LNCAP (cell line): ENCODE measurements at regions not wholly inside any gene's neighbourhood (a gene's known extent, or its start where the extent isn't known, plus 50 kb on each side); places are given as distances from the start of the nearest gene placed in this dataset.

Source experiments
- CTCF ChIP-seq: fragments of 450-650 bp; IDR thresholded peaks from 2 replicates; pipeline ENCODE4 v1.5.1; 2017; ENCODE audit warnings: mild to moderate bottlenecking

GRCh38 chrX:68978255-68978654, 149.4 kb downstream of the EFNB1 start:
- no peak for TF ChIP-seq CTCF

DNA sequence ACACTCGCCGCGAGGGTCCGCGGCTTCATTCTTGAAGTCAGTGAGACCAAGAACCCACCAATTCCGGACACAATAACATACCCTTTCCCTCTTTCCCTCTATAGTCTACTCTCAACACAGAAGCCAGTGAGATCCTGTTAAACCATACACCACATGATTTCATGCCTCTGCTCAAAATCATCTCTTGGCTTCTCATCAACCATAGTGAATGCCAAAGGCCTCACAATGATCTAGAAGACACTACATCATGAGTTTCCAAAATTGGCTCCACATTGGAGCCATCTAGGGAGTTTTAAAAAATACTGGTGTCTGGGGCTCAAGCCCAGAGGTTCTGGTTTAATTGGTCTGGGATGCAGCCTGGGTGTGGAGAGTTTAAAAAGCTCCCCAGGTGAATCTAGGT, 124.5 kb downstream of the EFNB1 start:
- no peak for TF ChIP-seq CTCF

DNA sequence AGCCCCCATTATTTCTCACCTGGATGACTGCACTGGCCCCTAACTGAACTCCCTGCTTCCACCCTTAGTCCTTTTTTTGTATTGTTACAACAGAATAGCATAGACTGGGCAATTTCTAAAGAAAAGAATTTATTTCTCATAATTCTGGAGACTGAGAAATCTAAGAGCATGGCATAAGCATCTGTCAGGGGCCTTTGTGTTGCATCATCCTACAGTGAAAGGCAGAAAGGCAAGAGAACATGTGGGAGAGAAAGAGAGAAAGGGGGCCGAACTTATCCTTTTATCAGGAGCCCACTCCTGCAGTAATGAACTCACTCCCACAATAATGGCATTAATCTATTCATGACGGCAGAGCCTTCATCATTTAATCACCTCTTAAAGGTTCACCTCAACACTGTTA, 122.1 kb downstream of the EFNB1 start:
- no peak for TF ChIP-seq CTCF

GRCh38 chrX:68947882-68948605, 119.2 kb downstream of the EFNB1 start:
- no peak for TF ChIP-seq CTCF

DNA sequence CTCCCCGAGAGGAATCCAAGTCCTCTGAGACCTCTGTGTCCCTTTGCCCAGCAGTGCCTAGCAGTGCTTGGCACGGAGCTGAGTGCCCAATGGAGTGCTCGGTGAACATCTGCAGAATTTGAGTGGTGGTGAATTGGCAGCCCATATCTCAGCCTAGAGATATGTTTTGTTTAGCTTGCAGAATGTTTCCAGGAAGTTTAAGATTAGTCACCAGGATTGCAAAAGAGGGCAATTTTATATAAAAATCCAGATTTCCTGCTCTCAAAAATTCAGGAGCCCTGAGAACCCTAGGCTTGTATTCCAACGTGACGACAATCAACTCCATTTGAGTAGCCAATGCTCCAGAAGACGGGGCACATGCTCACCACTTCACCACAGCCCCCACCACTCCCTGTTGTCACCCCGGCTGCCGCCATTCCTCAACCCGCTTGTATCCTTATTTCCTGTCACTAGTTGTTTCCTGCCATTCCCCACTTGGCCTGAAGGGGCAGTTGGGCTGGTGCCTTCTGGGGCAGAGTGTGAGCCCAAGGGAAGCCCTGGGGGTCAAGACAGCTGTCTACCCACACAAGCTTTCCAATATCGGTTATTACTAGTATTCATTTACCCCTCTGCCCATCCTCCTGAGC, 116.9 kb downstream of the EFNB1 start:
- no peak for TF ChIP-seq CTCF

- TF ChIP-seq CTCF: no peak
Observed at GRCh38 chrX:68945081-68945602, 116.3 kb downstream of the EFNB1 start.

- TF ChIP-seq CTCF: no peak
Observed at GRCh38 chrX:68944211-68944610, 115.4 kb downstream of the EFNB1 start.
